K562 (cell line): ENCODE measurements at regions not wholly inside any gene's neighbourhood (a gene's known extent, or its start where the extent isn't known, plus 50 kb on each side); places are given as distances from the start of the nearest gene placed in this dataset.

Source experiments
- CREB3L1 ChIP-seq: fragments of 450-650 bp; IDR thresholded peaks from 2 replicates; pipeline ENCODE4 v1.6.1; 2014; ENCODE audit warnings: low read depth, mild to moderate bottlenecking, moderate library complexity, borderline replicate concordance
- ELF4 ChIP-seq: fragments of 450-650 bp; formaldehyde crosslinking; IDR thresholded peaks from 2 replicates; pipeline ENCODE4 v1.4.0; 2022; ENCODE audit warnings: missing genetic modification characterization
- EP400 ChIP-seq: fragments of 450-650 bp; IDR thresholded peaks from 2 replicates; pipeline ENCODE4 v1.6.1; 2017; ENCODE audit warnings: antibody characterized with exemption, mild to moderate bottlenecking, moderate library complexity
- PREB ChIP-seq: sonication (generic); formaldehyde crosslinking; IDR thresholded peaks from 2 replicates; pipeline ENCODE4 v1.8.1; 2023; ENCODE audit warnings: mild to moderate bottlenecking, missing genetic modification reagents
- PURB ChIP-seq: sonication (generic); formaldehyde crosslinking; IDR thresholded peaks from 2 replicates; pipeline ENCODE4 v1.9.0; 2021; ENCODE audit warnings: low read depth, mild to moderate bottlenecking, missing genetic modification reagents
- SIX5 ChIP-seq, 2 experiments: IDR thresholded peaks; 2 replicates each; pipeline ENCODE4 v1.6.1; 2011; ENCODE audit warnings: low read length in 2 of 2, borderline replicate concordance in 1 of 2, low read depth in 1 of 2, mild to moderate bottlenecking in 1 of 2, moderate library complexity in 1 of 2; ENCODE audit not compliant: insufficient read depth in 1 of 2
- SMC3 ChIP-seq: conservative IDR thresholded peaks from 2 replicates; pipeline ENCODE4 v1.6.1; 2011; ENCODE audit warnings: low read depth, low read length, improper control_type of control experiment; ENCODE audit not compliant: insufficient read depth
- XRCC4 ChIP-seq: IDR thresholded peaks from one replicate; pipeline ENCODE4 v1.6.1; 2011; ENCODE audit not compliant: insufficient read depth, insufficient read length; ENCODE audit errors: extremely low read depth
- ZKSCAN8 ChIP-seq: fragments of 200-800 bp; sonication (Bioruptor generic); IDR thresholded peaks from 2 replicates; pipeline ENCODE4 v1.6.1; 2016; ENCODE audit warnings: missing genetic modification characterization, missing compliant biosample characterization

GRCh38 chr17:36684134-36684533 lies 82.8 kb downstream of the MRM1 start (continued):
- TF ChIP-seq ZKSCAN8 (CRISPR knock-in tag), result no peak
- no peak for TF ChIP-seq EP400
- TF ChIP-seq XRCC4, result no peak
- TF ChIP-seq PURB (CRISPR knock-in tag), result no peak
- TF ChIP-seq ELF4 (CRISPR knock-in tag), result no peak
- TF ChIP-seq CREB3L1, result no peak
- no peak for TF ChIP-seq PREB
- no peak for TF ChIP-seq SMC3
- TF ChIP-seq SIX5 (IDR thresholded peaks at IDR 0.05; ENCODE audit: borderline replicate concordance in 1 of 2, insufficient read depth in 1 of 2, low read depth in 1 of 2, low read length in 2 of 2), result no peak
